ENCODE measurements at regions not wholly inside any gene's neighbourhood (a gene's known extent, or its start where the extent isn't known, plus 50 kb on each side); places are given as distances from the start of the nearest gene placed in this dataset.

DNA sequence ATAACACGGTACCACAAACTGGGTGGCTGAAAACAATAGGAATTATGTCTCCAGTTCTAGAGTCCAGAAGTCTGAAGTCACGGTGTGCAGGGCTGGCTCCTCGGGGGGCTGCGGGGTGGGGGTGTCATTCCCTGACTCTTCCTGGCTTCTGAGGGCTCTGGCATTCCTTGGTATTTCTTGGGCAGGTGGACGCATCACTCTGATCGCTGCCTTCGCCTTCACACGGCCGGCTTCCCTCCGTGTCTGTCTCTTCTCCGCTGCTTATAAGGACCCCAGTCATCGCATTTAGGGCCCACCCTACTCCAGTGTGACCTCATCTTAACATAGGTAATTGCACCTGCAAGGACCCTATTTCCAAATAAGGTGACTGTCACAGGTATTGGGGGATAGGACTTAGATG, 134.6 kb downstream of the CPZ start:
- no peak overlapping the region for H4K5ac ChIP-seq (ENCODE audit: insufficient read length, low read depth, low read length)
- TF ChIP-seq, protein P1, sequence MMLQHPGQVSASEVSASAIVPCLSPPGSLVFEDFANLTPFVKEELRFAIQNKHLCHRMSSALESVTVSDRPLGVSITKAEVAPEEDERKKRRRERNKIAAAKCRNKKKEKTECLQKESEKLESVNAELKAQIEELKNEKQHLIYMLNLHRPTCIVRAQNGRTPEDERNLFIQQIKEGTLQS (IDR thresholded peaks at IDR 0.05; ENCODE audit: insufficient read depth, low read depth, low read length), result no peak
- TF ChIP-seq EZH2 (IDR thresholded peaks at IDR 0.05; ENCODE audit: low read depth, low read length, severe bottlenecking) (no peak), SP4 (IDR thresholded peaks at IDR 0.05; ENCODE audit: low read length) (no peak)
- no peak overlapping the region for H2AK5ac ChIP-seq (ENCODE audit: low read depth, low read length)
- H3K23me2 ChIP-seq (ENCODE audit: low read depth, low read length), result no peaks in the 10 kb centered on the region
- H2BK5ac ChIP-seq (ENCODE audit: low read depth, low read length), result no peak overlapping the region
- no peak overlapping the region for H3K4me3 ChIP-seq (ENCODE audit: extremely low read depth in 1 of 4, insufficient read depth in 2 of 4, low read depth in 3 of 4, low read length in 4 of 4)
- POLR2A ChIA-PET (ENCODE audit: partially characterized antibody), result no interaction called here
- no peaks in the 10 kb centered on the region for H3K36me3 ChIP-seq (ENCODE audit: control insufficient read depth in 2 of 4, insufficient read depth in 4 of 4, low read length in 3 of 4)
- H2BK20ac ChIP-seq (ENCODE audit: low read length), result no peak overlapping the region
- H3K9ac ChIP-seq (replicated peaks in 1 of 4; ENCODE audit: extremely low read depth in 1 of 4, low read depth in 3 of 4, low read length in 3 of 4), result no peak overlapping the region
- H3K79me1 ChIP-seq (ENCODE audit: low read depth, low read length), result no peaks in the 10 kb centered on the region
- no peaks in the 10 kb centered on the region for H3K27me3 ChIP-seq (replicated peaks in 1 of 4; ENCODE audit: control insufficient read depth in 3 of 4, extremely low read depth in 1 of 4, insufficient read depth in 3 of 4, low read length in 3 of 4)
- no peak overlapping the region for H3K14ac ChIP-seq (ENCODE audit: insufficient read length)
- no peak for DNase-seq (ENCODE audit: low read depth in 1 of 2, low spot score in 2 of 2)
- no peak overlapping the region for H2BK15ac ChIP-seq (ENCODE audit: low read length)
- WGBS, 2 experiments (ENCODE audit: extremely low coverage in 1 of 2, insufficient coverage in 1 of 2, insufficient read length in 1 of 2, insufficient replicate concordance in 2 of 2, low coverage in 1 of 2, low lambda C conversion rate in 2 of 2, missing lambda C conversion rate in 1 of 2), result 81% methylated on average over 12 of the region's 12 CpGs; no CpG with 5 or more reads in 1 of the 2 experiments
- H2BK12ac ChIP-seq (ENCODE audit: low read depth, low read length), result no peak overlapping the region
- no peak for FAIRE-seq
- H3K9me3 ChIP-seq (ENCODE audit: insufficient read depth in 2 of 2, low read depth in 1 of 2, low read length in 1 of 2), result peaks cover 0 to 1% of the 10 kb centered on the region in 2 experiments; a peak in 1 of 4 replicates
- no peak overlapping the region for H3K27ac ChIP-seq (ENCODE audit: low read depth, low read length)
- H3K23ac ChIP-seq (ENCODE audit: insufficient read length), result no peak overlapping the region
- no peak overlapping the region for H4K8ac ChIP-seq (ENCODE audit: extremely low read depth, insufficient read depth, low read length)
- no peak overlapping the region for H3K4me2 ChIP-seq (ENCODE audit: insufficient read depth in 1 of 2, low read depth in 2 of 2, low read length in 2 of 2)
- no peak overlapping the region for H2AFZ ChIP-seq (ENCODE audit: low read length)
- H3K4me1 ChIP-seq (replicated peaks in 1 of 4; ENCODE audit: control insufficient read depth in 3 of 4, insufficient read depth in 4 of 4, low read length in 3 of 4), result peaks cover 0 to 3% (median 0%) of the 10 kb centered on the region in 4 experiments; a peak in 4 of 7 replicates
- H2BK120ac ChIP-seq (replicated peaks; ENCODE audit: low read depth, low read length), result no peak overlapping the region
- H3K79me2 ChIP-seq (ENCODE audit: control insufficient read depth in 1 of 2, insufficient read depth in 2 of 2, low read length in 2 of 2), result no peaks in the 10 kb centered on the region
- H3K4ac ChIP-seq (replicated peaks; ENCODE audit: insufficient read length, low read depth, low read length), result no peak overlapping the region
- no peaks in the 10 kb centered on the region for H4K20me1 ChIP-seq (replicated peaks in 1 of 2; ENCODE audit: control insufficient read depth in 1 of 2, insufficient read depth in 2 of 2, low read length in 2 of 2)
- CTCF ChIA-PET (ENCODE audit: partially characterized antibody), result interaction anchor here (2.0 kb wide), 1 partner anchor 11 kb away, joined by 8 read pairs; no protein-coding TSS in a partner anchor
- H3K18ac ChIP-seq (ENCODE audit: extremely low read depth, low read length), result no peak overlapping the region
- no peak overlapping the region for H3K56ac ChIP-seq (replicated peaks; ENCODE audit: insufficient read length, low read depth, low read length)
- no peak overlapping the region for H4K91ac ChIP-seq (replicated peaks; ENCODE audit: insufficient read length, low read length)

Measured in H1 (cell line).